IPS DF 4.7 (cell line): ENCODE measurements at regions not wholly inside any gene's neighbourhood (a gene's known extent, or its start where the extent isn't known, plus 50 kb on each side); places are given as distances from the start of the nearest gene placed in this dataset.

Experiments used
- DNase-seq: peaks from one replicate; pipeline ENCODE4 v3.0.0-alpha.2; 2013; ENCODE audit warnings: low spot score; ENCODE audit errors: extremely low read depth

GRCh38 chrX:39591099-39591498, 506.7 kb downstream of the BCOR start:
- DNase-seq: no peak

- DNase-seq: no peak
Measured at GRCh38 chrX:39592776-39593175, 505.0 kb downstream of the BCOR start.

- DNase-seq: no peak
Measured at GRCh38 chrX:39595977-39596376, 501.8 kb downstream of the BCOR start.

GRCh38 chrX:39596437-39596836, 501.3 kb downstream of the BCOR start:
- no peak for DNase-seq

- no peak for DNase-seq
Measured at GRCh38 chrX:39599339-39599738, 498.4 kb downstream of the BCOR start.

- no peak for DNase-seq
Measured at GRCh38 chrX:39600222-39600621, 497.5 kb downstream of the BCOR start.

- DNase-seq: no peak
Measured at GRCh38 chrX:39601231-39602177, 496.3 kb downstream of the BCOR start.

GRCh38 chrX:39602195-39602594, 495.6 kb downstream of the BCOR start:
- DNase-seq: no peak

GRCh38 chrX:39603230-39603629, 494.5 kb downstream of the BCOR start:
- DNase-seq: no peak

GRCh38 chrX:39605183-39605582, 492.6 kb downstream of the BCOR start:
- no peak for DNase-seq

GRCh38 chrX:39605866-39606265, 491.9 kb downstream of the BCOR start:
- DNase-seq: no peak

GRCh38 chrX:39609941-39610340, 487.8 kb downstream of the BCOR start:
- no peak for DNase-seq

- no peak for DNase-seq
Measured at GRCh38 chrX:39611468-39611867, 486.3 kb downstream of the BCOR start.

GRCh38 chrX:39613482-39613995, 484.2 kb downstream of the BCOR start:
- no peak for DNase-seq

GRCh38 chrX:39613997-39614679, 483.6 kb downstream of the BCOR start:
- no peak for DNase-seq

GRCh38 chrX:39614680-39614998, 483.1 kb downstream of the BCOR start:
- DNase-seq: no peak

- DNase-seq: no peak
Measured at GRCh38 chrX:39616098-39616729, 481.5 kb downstream of the BCOR start.

GRCh38 chrX:39616731-39617130, 481.0 kb downstream of the BCOR start:
- DNase-seq: no peak

GRCh38 chrX:39618178-39618577, 479.6 kb downstream of the BCOR start:
- no peak for DNase-seq

GRCh38 chrX:39619182-39620009, 478.4 kb downstream of the BCOR start:
- DNase-seq: no peak

- no peak for DNase-seq
Measured at GRCh38 chrX:39624166-39624565, 473.6 kb downstream of the BCOR start.
